OCI-LY7 (cell line): ENCODE measurements at regions not wholly inside any gene's neighbourhood (a gene's known extent, or its start where the extent isn't known, plus 50 kb on each side); places are given as distances from the start of the nearest gene placed in this dataset.

Experiments used
- BruUV-seq: library from RNA; stranded (reverse); fragments of 400-500 nt; replicated peaks from 2 replicates; lab custom pipeline; 2021; lab: Mats Ljungman, UMichigan
- CTCF ChIA-PET: fragments of 300-600 bp; sonication (Branson Sonifier 250); formaldehyde crosslinking; loops from one replicate; lab custom pipeline; 2022; ENCODE audit warnings: antibody characterized with exemption; ENCODE audit not compliant: unreplicated experiment; lab: Charles Lee
- POLR2A ChIA-PET: fragments of 300-600 bp; sonication (Branson Sonifier 250); formaldehyde crosslinking; loops from one replicate; lab custom pipeline; 2022; ENCODE audit warnings: antibody characterized with exemption; lab: Charles Lee
- DNase-seq: peaks from one replicate; pipeline ENCODE4 v3.0.0-alpha.2; 2015; ENCODE audit warnings: low spot score
- H2AFZ ChIP-seq: fragments of 200-600 bp; sonication (generic), shearing (Covaris generic); 2 replicates; pipeline ENCODE4 v1.6.1; 2014; ENCODE audit warnings: mild to moderate bottlenecking, antibody characterized with exemption, low read length, moderate library complexity
- H3K27ac ChIP-seq: fragments of 200-600 bp; sonication (generic); 2 replicates; pipeline ENCODE4 v1.5.1; 2014; ENCODE audit warnings: mixed run types, low read depth, mild to moderate bottlenecking, moderate library complexity, low read length, inconsistent platforms; ENCODE audit not compliant: poor library complexity, severe bottlenecking
- H3K36me3 ChIP-seq: fragments of 200-600 bp; sonication (generic); 2 replicates; pipeline ENCODE4 v1.6.1; 2014; ENCODE audit warnings: mild to moderate bottlenecking, antibody characterized with exemption, low read length, moderate library complexity, mixed read lengths; ENCODE audit not compliant: insufficient read depth
- H3K4me1 ChIP-seq: fragments of 200-600 bp; sonication (generic); 2 replicates; pipeline ENCODE4 v1.5.1; 2014; ENCODE audit warnings: mild to moderate bottlenecking, low read length; ENCODE audit not compliant: insufficient read depth, poor library complexity, severe bottlenecking
- H3K4me2 ChIP-seq: fragments of 200-600 bp; sonication (generic); 2 replicates; pipeline ENCODE4 v1.6.1; 2014; ENCODE audit warnings: mild to moderate bottlenecking, low read length
- H3K4me3 ChIP-seq: fragments of 200-600 bp; sonication (generic); 2 replicates; pipeline ENCODE4 v1.5.1; 2014; ENCODE audit warnings: mild to moderate bottlenecking, low read depth, low read length; ENCODE audit not compliant: poor library complexity, severe bottlenecking
- H3K79me2 ChIP-seq: fragments of 200-600 bp; sonication (generic); 2 replicates; pipeline ENCODE4 v1.6.1; 2016; ENCODE audit warnings: low read depth, mild to moderate bottlenecking, low read length, moderate library complexity, mixed read lengths; ENCODE audit not compliant: insufficient read depth
- H3K9me2 ChIP-seq: fragments of 200-600 bp; sonication (generic); 2 replicates; pipeline ENCODE4 v1.6.1; 2016; ENCODE audit warnings: mild to moderate bottlenecking, low read length, mixed read lengths; ENCODE audit not compliant: insufficient read depth
- H3K9me3 ChIP-seq: fragments of 200-600 bp; sonication (generic); 2 replicates; pipeline ENCODE4 v1.6.1; 2014; ENCODE audit warnings: mild to moderate bottlenecking, mixed run types, low read length, mixed read lengths
- H4K20me1 ChIP-seq: fragments of 200-600 bp; sonication (generic); 2 replicates; pipeline ENCODE4 v1.6.1; 2014; ENCODE audit warnings: mild to moderate bottlenecking, antibody characterized with exemption, low read length, moderate library complexity, mixed read lengths; ENCODE audit not compliant: insufficient read depth
- EZH2phosphoT487 ChIP-seq: fragments of 200-600 bp; sonication (generic); IDR thresholded peaks from 2 replicates; pipeline ENCODE4 v1.6.1; 2018; ENCODE audit warnings: low read depth, borderline replicate concordance, mild to moderate bottlenecking, mixed run types, antibody characterized with exemption, low read length, moderate library complexity, mixed read lengths
- intact Hi-C: fragments of 100-400 bp; cut with micrococcal nuclease; formaldehyde crosslinking; loops from one replicate; pipeline ENCODE4 v1.10.0; 2022; ENCODE audit not compliant: unreplicated experiment
- TF ChIP-seq, protein P1 (sequence below): fragments of 200-600 bp; sonication (generic); conservative IDR thresholded peaks from 2 replicates; pipeline ENCODE4 v1.5.1; 2014; ENCODE audit warnings: mild to moderate bottlenecking, antibody characterized with exemption, low read length, moderate library complexity, mixed read lengths

DNA sequence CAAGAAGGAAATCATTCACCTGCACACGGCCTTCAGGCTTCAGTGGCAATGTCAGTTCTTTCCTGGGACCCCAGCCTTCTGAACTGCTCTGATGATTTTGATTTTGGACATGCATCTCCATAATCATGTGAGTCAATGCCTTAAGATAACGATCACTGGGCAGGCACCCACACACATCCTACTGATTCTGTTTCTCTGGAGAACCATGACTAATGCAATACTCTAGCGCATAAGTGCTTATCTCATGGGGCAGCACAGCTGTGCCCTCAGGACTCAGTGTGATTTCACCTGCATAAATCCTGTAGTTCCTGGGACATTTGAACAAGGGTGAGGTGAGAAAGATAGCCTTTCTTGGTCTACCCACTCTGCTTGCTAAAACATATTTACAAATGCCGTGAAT is 144.6 kb downstream of the AKAIN1 start:
- no peak overlapping the region for H3K27ac ChIP-seq
- intact Hi-C loops, result loop anchor here (10.0 kb wide), 1 partner anchor 818 kb away; no protein-coding TSS in a partner anchor
- no peaks in the 10 kb centered on the region for H4K20me1 ChIP-seq
- POLR2A ChIA-PET, result no interaction called here
- no peak overlapping the region for H3K4me3 ChIP-seq
- H3K4me2 ChIP-seq, result no peak overlapping the region
- no peak overlapping the region for H2AFZ ChIP-seq
- CTCF ChIA-PET, result no interaction called here
- no peaks in the 10 kb centered on the region for H3K36me3 ChIP-seq
- no peaks in the 10 kb centered on the region for H3K9me3 ChIP-seq
- H3K9me2 ChIP-seq, result no peaks in the 10 kb centered on the region
- TF ChIP-seq, protein P1, sequence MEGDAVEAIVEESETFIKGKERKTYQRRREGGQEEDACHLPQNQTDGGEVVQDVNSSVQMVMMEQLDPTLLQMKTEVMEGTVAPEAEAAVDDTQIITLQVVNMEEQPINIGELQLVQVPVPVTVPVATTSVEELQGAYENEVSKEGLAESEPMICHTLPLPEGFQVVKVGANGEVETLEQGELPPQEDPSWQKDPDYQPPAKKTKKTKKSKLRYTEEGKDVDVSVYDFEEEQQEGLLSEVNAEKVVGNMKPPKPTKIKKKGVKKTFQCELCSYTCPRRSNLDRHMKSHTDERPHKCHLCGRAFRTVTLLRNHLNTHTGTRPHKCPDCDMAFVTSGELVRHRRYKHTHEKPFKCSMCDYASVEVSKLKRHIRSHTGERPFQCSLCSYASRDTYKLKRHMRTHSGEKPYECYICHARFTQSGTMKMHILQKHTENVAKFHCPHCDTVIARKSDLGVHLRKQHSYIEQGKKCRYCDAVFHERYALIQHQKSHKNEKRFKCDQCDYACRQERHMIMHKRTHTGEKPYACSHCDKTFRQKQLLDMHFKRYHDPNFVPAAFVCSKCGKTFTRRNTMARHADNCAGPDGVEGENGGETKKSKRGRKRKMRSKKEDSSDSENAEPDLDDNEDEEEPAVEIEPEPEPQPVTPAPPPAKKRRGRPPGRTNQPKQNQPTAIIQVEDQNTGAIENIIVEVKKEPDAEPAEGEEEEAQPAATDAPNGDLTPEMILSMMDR, result no peak
- TF ChIP-seq EZH2phosphoT487, result no peak
- H3K4me1 ChIP-seq, result peaks cover 2% of the 10 kb centered on the region
- no peak for DNase-seq
- no TSS peak for BruUV-seq
- no peaks in the 10 kb centered on the region for H3K79me2 ChIP-seq

- H3K4me1 ChIP-seq, result no peaks in the 10 kb centered on the region
- intact Hi-C loops, result loop anchor here (10.0 kb wide), 1 partner anchor 816 kb away; no protein-coding TSS in a partner anchor
- BruUV-seq, result no TSS peak
- TF ChIP-seq, protein P1, result no peak
- TF ChIP-seq EZH2phosphoT487, result no peak
- H3K36me3 ChIP-seq, result no peaks in the 10 kb centered on the region
- CTCF ChIA-PET, result no interaction called here
- H2AFZ ChIP-seq, result no peak overlapping the region
- H3K9me3 ChIP-seq, result no peaks in the 10 kb centered on the region
- H3K27ac ChIP-seq, result no peak overlapping the region
- POLR2A ChIA-PET, result interaction anchor here (0.6 kb wide), 1 partner anchor 467 kb away, joined by 3 read pairs; no protein-coding TSS in a partner anchor
- H3K79me2 ChIP-seq, result no peaks in the 10 kb centered on the region
- H3K4me2 ChIP-seq, result no peak overlapping the region
- no peaks in the 10 kb centered on the region for H4K20me1 ChIP-seq
- no peaks in the 10 kb centered on the region for H3K9me2 ChIP-seq
- H3K4me3 ChIP-seq, result no peak overlapping the region
- no peak for DNase-seq
Measured at GRCh38 chr18:5051207-5051606, 145.8 kb downstream of the AKAIN1 start.

- Histone ChIP-seq H3K4me3 (no peak overlapping the region), H2AFZ (no peak overlapping the region), H3K9me2 (no peaks in the 10 kb centered on the region), H3K4me2 (no peak overlapping the region), H3K9me3 (no peaks in the 10 kb centered on the region), H3K36me3 (no peaks in the 10 kb centered on the region), H3K4me1 (no peaks in the 10 kb centered on the region), H3K79me2 (no peaks in the 10 kb centered on the region), H4K20me1 (no peaks in the 10 kb centered on the region), H3K27ac (no peak overlapping the region)
- BruUV-seq, result no TSS peak
- ChIA-PET CTCF (no interaction called here), POLR2A (interaction anchor here (0.8 kb wide), 1 partner anchor 12 kb away, joined by 3 read pairs; no protein-coding TSS in a partner anchor)
- intact Hi-C loops, result loop anchor here (10.0 kb wide), 1 partner anchor 54 kb away; no protein-coding TSS in a partner anchor
- DNase-seq, result no peak
- TF ChIP-seq, protein P1, result no peak
- no peak for TF ChIP-seq EZH2phosphoT487
Measured at GRCh38 chr18:5049124-5049523, 147.9 kb downstream of the AKAIN1 start.
